B cell (primary cell): ENCODE measurements at regions not wholly inside any gene's neighbourhood (a gene's known extent, or its start where the extent isn't known, plus 50 kb on each side); places are given as distances from the start of the nearest gene placed in this dataset.

Experiments
- CTCF ChIP-seq: fragments of 200-600 bp; IDR thresholded peaks from one replicate; pipeline ENCODE4 v1.8.0; 2022; ENCODE audit warnings: antibody characterized with exemption, mild to moderate bottlenecking
- EZH2 ChIP-seq: IDR thresholded peaks from 2 replicates; pipeline ENCODE4 v1.6.1; 2012; ENCODE audit warnings: borderline replicate concordance, low read depth, mild to moderate bottlenecking, moderate library complexity, low read length; ENCODE audit not compliant: insufficient read depth, poor library complexity, severe bottlenecking

- TF ChIP-seq CTCF (no peak), EZH2 (no peak)
Measured at GRCh38 chr9:29203244-29203930, 1630.1 kb upstream of the C9orf72 start.
